ENCODE measurements at regions not wholly inside any gene's neighbourhood (a gene's known extent, or its start where the extent isn't known, plus 50 kb on each side); places are given as distances from the start of the nearest gene placed in this dataset.

DNA sequence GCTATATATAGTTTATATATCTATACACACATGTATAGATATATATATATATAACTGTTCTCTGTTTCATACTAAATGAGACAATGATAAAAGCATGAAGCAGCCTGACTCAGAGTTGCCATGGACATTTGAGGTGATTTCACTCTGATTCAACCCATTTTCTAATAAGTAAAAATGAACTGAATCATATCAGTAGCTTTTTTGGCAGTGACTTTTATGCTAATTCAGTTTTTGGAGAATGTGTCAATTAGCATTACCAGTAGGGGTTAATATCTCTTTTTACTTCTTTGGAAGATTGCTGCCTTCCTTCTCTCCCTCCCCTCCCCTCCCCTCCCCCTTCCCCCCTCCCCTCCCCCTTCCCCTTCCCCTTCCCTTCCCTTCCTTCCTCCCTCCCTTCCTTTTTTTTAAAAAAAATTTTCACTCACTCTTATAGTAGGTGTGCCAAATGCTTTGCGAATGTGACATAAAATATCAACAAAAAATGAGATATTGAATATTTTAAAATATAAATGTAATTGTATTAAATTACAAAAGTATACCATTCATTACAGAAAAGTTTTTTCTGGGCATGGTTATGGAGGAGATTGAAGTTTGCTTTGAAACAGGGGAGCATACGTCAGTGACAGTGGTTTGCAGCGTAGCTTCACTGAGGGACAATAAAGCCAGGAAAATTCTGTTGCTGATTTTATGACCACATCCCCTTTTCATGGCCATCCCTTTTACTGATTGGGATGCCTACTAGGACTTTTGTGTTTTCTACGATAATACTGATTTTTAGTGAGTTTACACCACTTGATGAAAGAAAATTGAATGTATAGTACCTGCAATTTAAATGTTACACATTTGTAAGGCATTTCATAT, 64.0 kb upstream of the KLF6 start:
- DNase-seq (peak in 1 of 2 donors; percentile 23), ATAC-seq (peak; percentile 13)
- no peak overlapping the region for H3K4me3 Mint-ChIP-seq
- H3K4me1 Mint-ChIP-seq = peaks cover 39% of the 10 kb centered on the region
- no peaks in the 10 kb centered on the region for H3K9me3 Mint-ChIP-seq
- no peak overlapping the region for H3K27ac Mint-ChIP-seq
- no peaks in the 10 kb centered on the region for H3K27me3 Mint-ChIP-seq

DNA sequence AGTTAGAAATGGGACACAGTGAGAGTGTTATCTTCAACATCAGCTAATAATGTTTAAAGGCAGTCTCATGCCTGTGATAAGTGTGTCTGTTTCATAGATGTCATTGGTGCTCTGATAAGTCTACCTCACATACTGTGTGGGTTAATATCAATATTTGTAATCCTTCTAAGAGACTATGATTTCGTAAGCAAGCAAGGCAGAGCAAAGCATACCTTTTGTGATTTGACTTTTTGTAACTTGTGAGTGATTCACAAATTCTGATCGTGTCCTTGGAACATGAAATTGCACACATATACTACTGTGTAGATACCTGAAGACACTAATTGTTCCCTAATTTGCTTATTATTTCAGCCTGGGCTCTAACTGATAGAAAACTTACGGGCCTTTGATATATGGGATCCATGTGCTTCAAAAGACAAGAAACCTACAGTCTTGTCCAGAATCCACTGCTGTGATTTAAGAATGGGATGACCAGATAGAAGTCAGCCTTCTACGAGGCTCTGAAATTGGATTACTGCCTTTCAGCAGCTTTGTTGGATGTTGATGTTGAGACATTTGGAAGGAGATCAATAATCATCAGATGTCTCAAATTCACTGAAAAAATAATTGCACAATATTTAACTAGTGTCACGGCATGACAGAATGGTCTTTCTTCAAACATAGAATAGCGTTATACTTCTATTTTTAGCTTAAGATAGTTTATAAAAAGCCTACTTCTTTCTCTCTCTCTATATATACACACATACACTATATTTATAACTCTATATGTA, 63.2 kb upstream of the KLF6 start:
- H3K27me3 Mint-ChIP-seq = no peaks in the 10 kb centered on the region
- peak overlapping the region in 1 of 2 donors; percentile 54 for H3K27ac Mint-ChIP-seq
- no peaks in the 10 kb centered on the region for H3K9me3 Mint-ChIP-seq
- H3K4me3 Mint-ChIP-seq = no peak overlapping the region
- no peak for DNase-seq
- peaks cover 34% of the 10 kb centered on the region for H3K4me1 Mint-ChIP-seq
- no peak for ATAC-seq

DNA sequence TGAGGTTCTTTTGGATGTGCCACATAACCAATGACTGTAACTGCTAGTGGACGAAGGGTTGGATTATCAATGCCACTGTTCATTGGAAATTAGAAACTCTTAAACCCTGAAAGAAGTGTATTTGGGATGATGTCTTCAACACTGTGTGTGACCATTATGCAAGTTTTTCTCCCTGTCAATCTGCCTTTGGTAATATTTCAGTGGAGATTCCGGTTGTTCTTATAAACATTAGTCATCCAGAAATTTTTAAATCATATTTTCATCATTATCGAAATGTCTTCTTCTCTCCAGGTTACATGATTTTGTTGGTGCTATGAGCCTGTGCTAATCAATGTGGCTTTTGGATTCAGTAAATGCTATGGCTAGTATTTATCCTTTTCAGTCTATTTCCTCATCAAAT, 61.7 kb upstream of the KLF6 start:
- no peaks in the 10 kb centered on the region for H3K9me3 Mint-ChIP-seq
- ATAC-seq = no peak
- H3K27me3 Mint-ChIP-seq = no peaks in the 10 kb centered on the region
- H3K4me3 Mint-ChIP-seq = no peak overlapping the region
- no peak overlapping the region for H3K27ac Mint-ChIP-seq
- no peak for DNase-seq
- peaks cover 20% of the 10 kb centered on the region for H3K4me1 Mint-ChIP-seq

DNA sequence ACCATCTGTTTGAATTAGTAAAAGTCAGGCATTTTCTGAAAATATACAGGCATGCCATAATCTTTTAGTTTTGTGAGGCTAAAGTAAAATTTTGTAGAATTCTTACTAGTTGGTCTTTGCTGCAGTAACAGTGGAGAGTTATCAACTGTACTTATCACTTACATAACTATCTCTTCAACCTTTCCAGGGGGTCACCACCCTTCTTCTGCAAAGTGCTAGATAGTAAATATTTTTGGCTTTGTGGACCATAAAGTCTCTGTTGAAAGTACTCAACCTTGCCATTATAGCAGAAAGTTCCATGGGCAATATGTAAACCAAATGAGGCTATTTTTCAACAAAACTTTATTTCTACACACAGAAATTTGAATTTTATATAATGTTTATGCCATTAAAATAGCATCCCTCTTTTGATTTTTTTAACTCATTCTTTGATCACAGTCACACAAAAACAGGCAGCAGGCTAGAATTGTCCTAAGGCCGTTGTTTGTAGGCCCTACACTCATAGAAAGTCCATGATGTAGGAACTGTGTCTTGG, 59.5 kb upstream of the KLF6 start:
- Mint-ChIP-seq H3K9me3 (peaks cover 0 to 6% of the 10 kb centered on the region in 2 donors), H3K27ac (no peak overlapping the region), H3K4me1 (peaks cover 1% of the 10 kb centered on the region), H3K4me3 (no peak overlapping the region), H3K27me3 (no peaks in the 10 kb centered on the region)
- DNase-seq (no peak), ATAC-seq (no peak)

DNA sequence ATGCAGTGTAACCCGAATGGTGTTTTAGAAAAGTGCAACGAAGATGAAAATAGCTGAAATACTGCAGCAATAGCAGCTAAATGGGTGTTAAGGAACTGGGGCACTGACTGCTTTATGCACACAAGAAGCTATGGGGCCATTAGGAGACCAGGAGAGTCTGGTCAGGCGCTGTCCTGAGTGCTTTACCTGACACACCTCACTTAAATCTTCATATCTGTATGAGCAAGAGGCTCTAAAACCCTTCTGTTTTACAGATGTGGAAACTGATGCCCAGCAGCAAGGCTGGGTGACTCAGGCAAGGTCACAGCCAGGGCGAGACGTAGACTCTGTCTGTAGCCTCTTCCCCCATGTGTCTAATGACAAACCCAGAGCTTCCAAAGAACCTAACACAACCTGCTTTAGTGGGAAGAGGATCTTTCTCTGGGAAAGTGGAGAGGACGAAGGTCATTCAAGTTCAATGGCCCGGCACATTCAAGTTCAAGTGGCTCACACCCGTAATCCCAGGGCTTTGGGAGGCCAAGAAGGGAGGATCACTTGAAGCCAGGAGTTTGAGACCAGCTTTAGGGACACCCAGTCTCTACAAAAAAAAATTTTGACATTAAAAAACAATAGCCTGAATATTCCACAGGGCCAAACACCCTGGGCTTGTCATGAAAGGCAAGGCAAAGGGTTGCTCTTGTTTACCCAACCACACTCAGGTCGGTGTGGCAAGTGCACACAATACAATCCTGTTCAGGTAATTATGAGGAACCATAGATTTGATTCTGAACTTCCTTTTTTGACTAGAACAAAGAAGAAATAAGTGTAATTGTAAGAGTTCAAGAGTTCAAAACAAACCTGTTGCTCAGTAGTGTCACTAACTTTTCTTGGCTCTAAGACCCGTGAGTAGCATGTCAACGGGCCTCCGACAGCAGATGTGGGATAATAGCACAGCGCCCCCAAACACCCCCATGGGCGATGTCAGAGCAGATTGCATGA, 53.7 kb upstream of the KLF6 start:
- peaks cover 6% of the 10 kb centered on the region for H3K27me3 Mint-ChIP-seq
- H3K27ac Mint-ChIP-seq = no peak overlapping the region
- no peak for DNase-seq
- H3K4me1 Mint-ChIP-seq = peaks cover 44% of the 10 kb centered on the region
- H3K9me3 Mint-ChIP-seq = peaks cover 0 to 6% of the 10 kb centered on the region in 2 donors
- no peak overlapping the region for H3K4me3 Mint-ChIP-seq
- no peak for ATAC-seq

DNA sequence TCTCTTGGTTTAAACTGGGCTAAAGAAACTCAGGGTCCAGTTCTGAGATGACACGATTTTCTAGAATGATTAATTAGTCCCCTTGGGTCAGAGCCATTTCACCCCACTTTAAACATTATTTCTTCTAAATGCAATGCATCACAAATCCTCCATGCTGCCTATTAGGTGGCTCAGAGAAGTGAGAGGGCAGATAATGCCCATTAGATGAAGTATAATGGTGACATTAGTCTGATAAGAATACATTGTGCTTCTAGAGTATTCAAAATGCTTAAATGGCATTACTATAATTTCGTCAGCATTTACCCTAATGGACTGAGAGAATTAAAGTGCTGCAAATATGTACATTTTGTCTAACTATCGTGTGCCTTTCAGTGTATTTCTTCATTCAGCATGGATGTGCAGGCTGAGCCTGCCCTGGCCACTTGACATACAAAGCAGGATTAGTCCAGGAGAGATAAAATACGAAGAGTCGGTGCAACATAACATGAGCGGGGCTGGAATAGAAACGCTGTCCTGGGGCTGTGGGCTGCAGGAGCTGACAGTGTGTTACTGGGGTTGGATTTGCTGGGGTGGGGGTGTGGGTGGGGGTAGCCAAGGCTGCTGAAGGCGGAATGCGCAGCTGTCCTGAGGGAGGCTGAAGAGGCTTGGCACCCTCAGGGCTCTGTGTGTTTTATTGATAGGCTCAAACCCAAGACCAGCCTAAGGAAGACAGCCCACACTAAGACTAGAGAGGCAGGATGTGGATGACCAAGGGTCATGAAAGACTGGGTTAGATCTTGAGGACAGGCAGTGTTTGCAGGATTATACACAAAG, 52.8 kb upstream of the KLF6 start:
- no peak for DNase-seq
- Mint-ChIP-seq H3K27me3 (peaks cover 6% of the 10 kb centered on the region), H3K4me3 (no peak overlapping the region), H3K27ac (no peak overlapping the region), H3K9me3 (peaks cover 0 to 6% of the 10 kb centered on the region in 2 donors), H3K4me1 (peaks cover 49% of the 10 kb centered on the region)
- no peak for ATAC-seq

DNA sequence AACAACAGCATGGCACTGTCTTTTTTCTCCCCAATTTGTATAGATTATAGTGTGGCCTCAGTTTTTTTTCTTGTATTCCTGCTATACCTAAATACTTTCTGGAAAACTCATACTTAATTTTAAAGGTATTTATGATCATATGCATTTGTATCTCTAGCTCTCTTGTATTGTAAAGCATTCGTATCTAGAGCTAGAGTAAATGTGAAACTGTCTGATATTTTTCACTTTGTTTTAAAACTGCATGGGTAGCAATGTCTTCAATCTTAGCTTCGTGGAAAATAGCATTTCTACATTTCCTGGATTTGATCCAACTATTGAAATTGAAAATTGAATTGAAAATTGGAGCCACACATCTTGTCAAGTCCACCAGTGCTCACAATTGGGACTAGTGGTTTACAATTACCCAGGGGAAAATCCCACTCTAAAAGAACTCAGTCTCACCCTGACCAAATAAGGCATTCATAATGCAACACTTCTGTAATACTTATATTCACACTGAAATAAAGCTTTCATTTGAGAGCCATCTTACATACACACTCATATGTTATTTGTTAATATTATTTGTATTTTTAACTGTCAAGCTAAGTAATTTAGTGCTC, 51.3 kb upstream of the KLF6 start:
- DNase-seq (peak in 1 of 2 donors; percentile 18), ATAC-seq (peak; percentile 97)
- peaks cover 6% of the 10 kb centered on the region for H3K27me3 Mint-ChIP-seq
- peaks cover 0 to 6% of the 10 kb centered on the region in 2 donors for H3K9me3 Mint-ChIP-seq
- peak overlapping the region; percentile 66 to 71 for H3K4me3 Mint-ChIP-seq
- H3K4me1 Mint-ChIP-seq = peaks cover 64% of the 10 kb centered on the region
- peak overlapping the region; percentile 96 to 97 for H3K27ac Mint-ChIP-seq

DNA sequence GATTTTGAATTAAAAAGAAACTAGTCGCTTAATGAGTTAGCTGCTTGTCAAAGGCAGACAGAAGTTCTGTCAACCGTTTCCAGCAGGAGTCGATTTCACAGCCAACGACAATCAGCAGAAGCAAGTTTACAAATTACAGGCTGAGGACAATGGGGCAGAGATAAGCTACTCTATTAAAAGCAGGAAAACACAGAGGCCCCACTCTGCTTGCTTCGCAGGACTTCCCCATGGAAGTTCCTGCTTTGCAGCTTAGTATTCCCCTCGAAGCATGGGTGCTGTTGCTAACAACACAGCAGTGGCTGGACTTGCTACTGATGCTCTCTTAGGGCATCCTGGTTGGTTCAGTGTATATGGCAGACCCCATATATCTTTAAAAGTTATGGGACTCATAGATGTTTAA, 50.8 kb upstream of the KLF6 start:
- H3K27ac Mint-ChIP-seq = peak overlapping the region; percentile 96 to 97
- ATAC-seq = no peak

DNA sequence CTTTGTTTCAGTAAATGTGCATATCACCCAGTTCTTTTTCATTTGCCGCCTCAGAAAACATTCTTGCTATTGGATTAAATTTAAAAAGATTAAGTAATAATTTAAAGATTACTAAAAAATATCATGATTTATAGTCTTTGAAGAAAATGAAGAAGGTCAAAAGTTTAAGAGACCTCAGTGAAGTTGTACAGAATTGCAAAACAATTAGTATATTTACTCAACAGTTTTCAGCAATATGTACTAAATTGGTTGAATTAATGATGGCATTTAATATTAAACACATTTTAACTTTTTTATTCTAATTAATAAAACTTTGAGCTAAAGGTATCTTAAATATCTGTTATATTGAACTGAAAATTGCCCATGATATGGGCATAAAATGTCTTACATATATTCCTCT, 49.9 kb upstream of the KLF6 start:
- H3K4me1 Mint-ChIP-seq = peaks cover 71% of the 10 kb centered on the region
- no peaks in the 10 kb centered on the region for H3K9me3 Mint-ChIP-seq
- H3K4me3 Mint-ChIP-seq = no peak overlapping the region
- no peak overlapping the region for H3K27ac Mint-ChIP-seq
- peaks cover 6% of the 10 kb centered on the region for H3K27me3 Mint-ChIP-seq
- DNase-seq (no peak), ATAC-seq (no peak)

More for the DNA sequence above, 50.8 kb upstream of the KLF6 start:
- Mint-ChIP-seq H3K9me3 (peaks cover 0 to 4% of the 10 kb centered on the region in 2 donors), H3K27me3 (peaks cover 6% of the 10 kb centered on the region), H3K4me1 (peaks cover 64% of the 10 kb centered on the region), H3K4me3 (peak overlapping the region in 1 of 2 donors; percentile 71)
- no peak for DNase-seq
